Chondrocyte (in vitro differentiated cells): ENCODE measurements at regions not wholly inside any gene's neighbourhood (a gene's known extent, or its start where the extent isn't known, plus 50 kb on each side); places are given as distances from the start of the nearest gene placed in this dataset.
A peak's percentile ranks its signal among the peaks of the same experiment; 100 is the strongest.
"Not testable (repeated sequence)": the region's sequence is repeated elsewhere in the genome, so short reads cannot be mapped to it uniquely, and the experiment has no call there.

Experiments used
- DNase-seq: peaks from one replicate; pipeline ENCODE4 v3.0.0; 2021; ENCODE audit warnings: mixed read lengths, low spot score
- H3K27ac Mint-ChIP-seq: one replicate; pipeline ENCODE4 v1.8.0; 2021; ENCODE audit warnings: mild to moderate bottlenecking, moderate library complexity, mixed read lengths; ENCODE audit not compliant: unreplicated experiment
- H3K27me3 Mint-ChIP-seq: 2 replicates; pipeline ENCODE4 v1.8.0; 2021; ENCODE audit warnings: low read depth, mixed read lengths
- H3K36me3 Mint-ChIP-seq: 2 replicates; pipeline ENCODE4 v1.8.0; 2021; ENCODE audit warnings: low read depth, mixed read lengths
- H3K4me1 Mint-ChIP-seq: 2 replicates; pipeline ENCODE4 v1.8.0; 2021; ENCODE audit warnings: low read depth, mild to moderate bottlenecking, mixed read lengths
- H3K4me3 Mint-ChIP-seq: one replicate; pipeline ENCODE4 v1.8.0; 2021; ENCODE audit warnings: mild to moderate bottlenecking, moderate library complexity, mixed read lengths; ENCODE audit not compliant: unreplicated experiment
- H3K9me3 Mint-ChIP-seq: 2 replicates; pipeline ENCODE4 v1.8.0; 2021; ENCODE audit warnings: low read depth, mixed read lengths
- TF ChIP-seq, protein P1 (sequence below): fragments of 200-600 bp; sonication (generic); IDR thresholded peaks from 2 replicates; pipeline ENCODE4 v1.5.0; 2021; ENCODE audit warnings: antibody characterized with exemption, mild to moderate bottlenecking, moderate library complexity

GRCh38 chr7:131083781-131084180 is 243.9 kb upstream of the MKLN1 start:
- Mint-ChIP-seq H3K9me3 (no peaks in the 10 kb centered on the region), H3K4me3 (no peak overlapping the region), H3K27me3 (no peaks in the 10 kb centered on the region), H3K27ac (no peak overlapping the region), H3K4me1 (no peaks in the 10 kb centered on the region), H3K36me3 (peaks cover 1% of the 10 kb centered on the region)
- DNase-seq: no peak
- TF ChIP-seq, protein P1, sequence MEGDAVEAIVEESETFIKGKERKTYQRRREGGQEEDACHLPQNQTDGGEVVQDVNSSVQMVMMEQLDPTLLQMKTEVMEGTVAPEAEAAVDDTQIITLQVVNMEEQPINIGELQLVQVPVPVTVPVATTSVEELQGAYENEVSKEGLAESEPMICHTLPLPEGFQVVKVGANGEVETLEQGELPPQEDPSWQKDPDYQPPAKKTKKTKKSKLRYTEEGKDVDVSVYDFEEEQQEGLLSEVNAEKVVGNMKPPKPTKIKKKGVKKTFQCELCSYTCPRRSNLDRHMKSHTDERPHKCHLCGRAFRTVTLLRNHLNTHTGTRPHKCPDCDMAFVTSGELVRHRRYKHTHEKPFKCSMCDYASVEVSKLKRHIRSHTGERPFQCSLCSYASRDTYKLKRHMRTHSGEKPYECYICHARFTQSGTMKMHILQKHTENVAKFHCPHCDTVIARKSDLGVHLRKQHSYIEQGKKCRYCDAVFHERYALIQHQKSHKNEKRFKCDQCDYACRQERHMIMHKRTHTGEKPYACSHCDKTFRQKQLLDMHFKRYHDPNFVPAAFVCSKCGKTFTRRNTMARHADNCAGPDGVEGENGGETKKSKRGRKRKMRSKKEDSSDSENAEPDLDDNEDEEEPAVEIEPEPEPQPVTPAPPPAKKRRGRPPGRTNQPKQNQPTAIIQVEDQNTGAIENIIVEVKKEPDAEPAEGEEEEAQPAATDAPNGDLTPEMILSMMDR: no peak

- not testable (repeated sequence) for H3K36me3 Mint-ChIP-seq, H3K27ac Mint-ChIP-seq, DNase-seq, H3K27me3 Mint-ChIP-seq, H3K9me3 Mint-ChIP-seq, H3K4me3 Mint-ChIP-seq, H3K4me1 Mint-ChIP-seq
These were observed 243.3 kb upstream of the MKLN1 start for GRCh38 chr7:131084336-131084735.

GRCh38 chr7:131087756-131088658 is 239.7 kb upstream of the MKLN1 start:
- DNase-seq: no peak
- Mint-ChIP-seq H3K27me3 (no peaks in the 10 kb centered on the region), H3K9me3 (no peaks in the 10 kb centered on the region), H3K36me3 (peaks cover 3% of the 10 kb centered on the region), H3K4me3 (no peak overlapping the region), H3K4me1 (peaks cover 13% of the 10 kb centered on the region), H3K27ac (no peak overlapping the region)
- TF ChIP-seq, protein P1: no peak

DNA sequence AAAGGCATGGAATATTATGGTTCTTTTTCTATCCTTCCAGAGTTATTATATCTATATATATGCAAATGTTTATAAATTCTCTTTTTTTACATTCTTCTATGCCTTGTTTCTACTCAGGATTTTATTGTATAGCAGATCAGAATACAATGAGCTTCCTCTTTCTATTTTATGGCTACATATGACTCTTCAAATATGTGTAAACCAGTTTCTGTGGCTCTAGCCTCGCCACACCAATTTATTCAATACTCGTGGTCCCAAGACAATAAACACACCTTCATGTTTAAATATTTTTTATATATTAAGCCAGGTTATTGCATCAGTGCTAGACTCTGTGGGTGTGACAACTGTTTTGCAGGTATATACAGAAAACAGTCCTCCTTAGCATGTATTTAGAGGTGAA is 237.5 kb upstream of the MKLN1 start:
- no peak overlapping the region for H3K27ac Mint-ChIP-seq
- no peaks in the 10 kb centered on the region for H3K27me3 Mint-ChIP-seq
- H3K9me3 Mint-ChIP-seq: no peaks in the 10 kb centered on the region
- no peak for DNase-seq
- H3K4me1 Mint-ChIP-seq: peaks cover 16% of the 10 kb centered on the region
- TF ChIP-seq, protein P1: no peak
- no peak overlapping the region for H3K4me3 Mint-ChIP-seq
- H3K36me3 Mint-ChIP-seq: peaks cover 3% of the 10 kb centered on the region

GRCh38 chr7:131090886-131091692 is 236.6 kb upstream of the MKLN1 start:
- peak overlapping the region; percentile 8 for H3K27ac Mint-ChIP-seq

More at GRCh38 chr7:131090886-131091692, 236.6 kb upstream of the MKLN1 start:
- Mint-ChIP-seq H3K36me3 (peaks cover 3% of the 10 kb centered on the region), H3K4me3 (no peak overlapping the region), H3K9me3 (no peaks in the 10 kb centered on the region), H3K27me3 (no peaks in the 10 kb centered on the region), H3K4me1 (peaks cover 16% of the 10 kb centered on the region)
- TF ChIP-seq, protein P1: no peak
- DNase-seq: no peak
